Astrocyte (in vitro differentiated cells and primary cell): ENCODE measurements at regions not wholly inside any gene's neighbourhood (a gene's known extent, or its start where the extent isn't known, plus 50 kb on each side); places are given as distances from the start of the nearest gene placed in this dataset.

Source experiments
- DNase-seq: peaks from one replicate; pipeline ENCODE4 v3.0.0-alpha.2; 2010; ENCODE audit warnings: low read depth
- FAIRE-seq: peaks from 2 replicates; lab custom pipeline; 2011; peaks lifted over from hg19 to GRCh38; lab: Jason Lieb, UNC
- H2AFZ ChIP-seq: 2 replicates; pipeline ENCODE4 v1.6.0; 2012; ENCODE audit warnings: low read depth, low read length, inconsistent platforms
- H3K27ac ChIP-seq: 2 replicates; pipeline ENCODE4 v1.5.1; 2011; ENCODE audit warnings: low read depth, low read length, inconsistent platforms
- H3K27me3 ChIP-seq: 2 replicates; pipeline ENCODE4 v1.6.0; 2011; ENCODE audit warnings: low read length, inconsistent platforms; ENCODE audit not compliant: insufficient read depth
- H3K36me3 ChIP-seq: 2 replicates; pipeline ENCODE4 v1.5.1; 2011; ENCODE audit warnings: low read length, inconsistent platforms; ENCODE audit not compliant: insufficient read depth
- H3K4me1 ChIP-seq: 2 replicates; pipeline ENCODE4 v1.5.1; 2011; ENCODE audit warnings: low read length, inconsistent platforms; ENCODE audit not compliant: insufficient read depth
- H3K4me2 ChIP-seq: 2 replicates; pipeline ENCODE4 v1.6.0; 2012; ENCODE audit warnings: low read length, inconsistent platforms
- H3K4me3 ChIP-seq: 2 replicates; pipeline ENCODE4 v1.5.1; 2011; ENCODE audit warnings: low read depth, mild to moderate bottlenecking, low read length, inconsistent platforms; ENCODE audit not compliant: insufficient read depth
- H3K79me2 ChIP-seq: 2 replicates; pipeline ENCODE4 v1.6.0; 2012; ENCODE audit warnings: mild to moderate bottlenecking, low read length, inconsistent platforms; ENCODE audit not compliant: insufficient read depth
- H3K9ac ChIP-seq: 2 replicates; pipeline ENCODE4 v1.6.0; 2012; ENCODE audit warnings: mild to moderate bottlenecking, low read length, inconsistent platforms
- H3K9me3 ChIP-seq: 2 replicates; pipeline ENCODE4 v1.5.1; 2012; ENCODE audit warnings: low read depth, mild to moderate bottlenecking, low read length, inconsistent platforms; ENCODE audit not compliant: insufficient read depth
- H4K20me1 ChIP-seq: 2 replicates; pipeline ENCODE4 v1.6.0; 2012; ENCODE audit warnings: low read length, inconsistent platforms; ENCODE audit not compliant: insufficient read depth
- H3K27ac Mint-ChIP-seq: one replicate; pipeline ENCODE4 v1.8.0; 2021; ENCODE audit warnings: mild to moderate bottlenecking, mixed read lengths; ENCODE audit not compliant: unreplicated experiment
- H3K27me3 Mint-ChIP-seq: one replicate; pipeline ENCODE4 v1.8.0; 2021; ENCODE audit warnings: low read depth, mixed read lengths; ENCODE audit not compliant: unreplicated experiment
- H3K36me3 Mint-ChIP-seq: one replicate; pipeline ENCODE4 v1.8.0; 2021; ENCODE audit warnings: low read depth, mixed read lengths; ENCODE audit not compliant: unreplicated experiment
- H3K4me1 Mint-ChIP-seq: one replicate; pipeline ENCODE4 v1.8.0; 2021; ENCODE audit warnings: low read depth, mixed read lengths; ENCODE audit not compliant: unreplicated experiment
- H3K4me3 Mint-ChIP-seq: one replicate; pipeline ENCODE4 v1.8.0; 2021; ENCODE audit warnings: mild to moderate bottlenecking, moderate library complexity, mixed read lengths; ENCODE audit not compliant: unreplicated experiment
- H3K9me3 Mint-ChIP-seq: one replicate; pipeline ENCODE4 v1.8.0; 2021; ENCODE audit warnings: mild to moderate bottlenecking, mixed read lengths; ENCODE audit not compliant: unreplicated experiment
- CTCF ChIP-seq: IDR thresholded peaks from 2 replicates; pipeline ENCODE4 v1.5.1; 2011; ENCODE audit warnings: low read depth, mild to moderate bottlenecking, inconsistent platforms, low read length, moderate library complexity; ENCODE audit not compliant: insufficient read depth
- EZH2 ChIP-seq: IDR thresholded peaks from 2 replicates; pipeline ENCODE4 v1.6.1; 2012; ENCODE audit warnings: mild to moderate bottlenecking, low read length, inconsistent platforms; ENCODE audit not compliant: insufficient read depth

DNA sequence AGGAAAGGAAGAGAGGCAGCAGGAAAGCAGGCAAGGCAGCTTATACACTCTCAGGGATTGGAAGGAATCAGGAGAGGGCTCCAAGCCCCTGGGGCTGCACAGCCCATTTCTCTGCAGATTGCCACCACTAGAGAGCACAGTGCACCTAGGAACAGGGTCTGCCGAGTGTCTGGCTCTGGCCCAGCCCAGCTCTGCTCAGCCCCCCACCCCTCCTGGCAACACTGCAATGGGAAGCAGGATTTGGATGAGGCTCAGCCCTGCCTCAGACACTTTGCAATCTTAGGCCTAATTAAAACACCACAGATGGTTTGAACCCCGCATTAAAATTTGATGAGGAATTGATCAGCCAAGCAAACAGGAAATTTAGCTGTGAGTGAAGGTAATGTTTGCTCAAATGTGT, 252.7 kb downstream of the DHX35 start:
- no peak overlapping the region for H3K27ac ChIP-seq
- FAIRE-seq = no peak
- Mint-ChIP-seq H3K27me3 (peaks cover 50% of the 10 kb centered on the region), H3K27ac (no peak overlapping the region), H3K9me3 (no peaks in the 10 kb centered on the region), H3K4me3 (no peak overlapping the region), H3K36me3 (no peaks in the 10 kb centered on the region), H3K4me1 (no peaks in the 10 kb centered on the region)
- no peak for TF ChIP-seq EZH2
- TF ChIP-seq CTCF = no peak
- DNase-seq = no peak
- no peak overlapping the region for H3K9ac ChIP-seq
- H3K4me1 ChIP-seq = no peaks in the 10 kb centered on the region
- no peak overlapping the region for H3K4me2 ChIP-seq
- H3K4me3 ChIP-seq = no peak overlapping the region
- H3K9me3 ChIP-seq = no peaks in the 10 kb centered on the region
- no peak overlapping the region for H2AFZ ChIP-seq
- H3K36me3 ChIP-seq = no peaks in the 10 kb centered on the region
- no peaks in the 10 kb centered on the region for H3K79me2 ChIP-seq
- no peaks in the 10 kb centered on the region for H3K27me3 ChIP-seq
- no peaks in the 10 kb centered on the region for H4K20me1 ChIP-seq

- H3K27ac ChIP-seq = no peak overlapping the region
- Mint-ChIP-seq H3K36me3 (no peaks in the 10 kb centered on the region), H3K4me3 (no peak overlapping the region), H3K4me1 (no peaks in the 10 kb centered on the region), H3K27me3 (peaks cover 52% of the 10 kb centered on the region), H3K27ac (no peak overlapping the region), H3K9me3 (no peaks in the 10 kb centered on the region)
- no peak for DNase-seq
- no peaks in the 10 kb centered on the region for H3K79me2 ChIP-seq
- H3K27me3 ChIP-seq = no peaks in the 10 kb centered on the region
- H2AFZ ChIP-seq = no peak overlapping the region
- no peaks in the 10 kb centered on the region for H3K4me1 ChIP-seq
- H3K36me3 ChIP-seq = no peaks in the 10 kb centered on the region
- H3K4me2 ChIP-seq = no peak overlapping the region
- no peak overlapping the region for H3K9ac ChIP-seq
- no peak for FAIRE-seq
- peaks cover 3% of the 10 kb centered on the region for H3K9me3 ChIP-seq
- TF ChIP-seq EZH2 (no peak), CTCF (no peak)
- H3K4me3 ChIP-seq = no peak overlapping the region
- no peaks in the 10 kb centered on the region for H4K20me1 ChIP-seq
These were observed 251.5 kb downstream of the DHX35 start for GRCh38 chr20:39213476-39214145.

DNA sequence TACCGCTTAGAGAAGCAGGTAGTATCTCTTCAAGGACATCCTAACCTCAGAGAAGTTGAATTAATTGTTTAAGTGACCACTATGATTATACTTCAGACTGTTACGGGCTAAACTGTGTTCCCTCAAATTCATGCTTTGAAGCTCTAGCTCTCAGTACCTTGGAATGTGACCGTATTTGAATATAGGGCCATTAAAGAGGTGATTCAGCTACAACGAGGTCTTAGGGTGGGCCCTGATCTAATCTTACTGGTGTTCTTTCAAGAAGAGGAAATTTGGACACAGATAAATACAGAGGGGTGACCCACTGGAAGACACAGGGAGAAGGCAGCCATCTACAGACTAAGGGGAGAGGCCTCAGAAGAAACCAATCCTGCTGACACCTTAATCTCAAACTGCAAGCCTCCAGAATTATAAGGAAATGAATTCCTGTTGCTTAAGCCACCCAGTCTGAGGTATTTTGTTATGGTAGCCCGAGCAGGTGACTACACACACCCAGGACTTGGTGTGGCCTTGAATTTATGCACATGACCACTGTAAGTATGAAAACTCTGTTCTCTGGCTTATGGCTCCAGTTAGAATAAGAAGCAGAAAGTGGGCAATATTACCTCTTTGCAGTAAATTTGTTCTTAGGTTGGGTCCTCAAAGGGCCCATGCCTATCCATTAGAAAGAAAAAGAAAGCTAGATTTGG, 249.1 kb downstream of the DHX35 start:
- Histone ChIP-seq H3K9ac (no peak overlapping the region), H4K20me1 (no peaks in the 10 kb centered on the region), H3K27ac (no peak overlapping the region), H3K27me3 (no peaks in the 10 kb centered on the region), H3K79me2 (no peaks in the 10 kb centered on the region), H3K36me3 (no peaks in the 10 kb centered on the region), H3K4me2 (no peak overlapping the region), H3K4me1 (no peaks in the 10 kb centered on the region), H2AFZ (no peak overlapping the region), H3K9me3 (peaks cover 3% of the 10 kb centered on the region), H3K4me3 (no peak overlapping the region)
- H3K4me1 Mint-ChIP-seq = no peaks in the 10 kb centered on the region
- H3K4me3 Mint-ChIP-seq = no peak overlapping the region
- no peak for FAIRE-seq
- H3K27ac Mint-ChIP-seq = no peak overlapping the region
- no peak for DNase-seq
- no peaks in the 10 kb centered on the region for H3K9me3 Mint-ChIP-seq
- no peaks in the 10 kb centered on the region for H3K36me3 Mint-ChIP-seq
- no peak for TF ChIP-seq EZH2
- TF ChIP-seq CTCF = no peak
- H3K27me3 Mint-ChIP-seq = peaks cover 50% of the 10 kb centered on the region
